HK-2 (cell line): ENCODE measurements at regions not wholly inside any gene's neighbourhood (a gene's known extent, or its start where the extent isn't known, plus 50 kb on each side); places are given as distances from the start of the nearest gene placed in this dataset.

Experiments
- DNase-seq: peaks from one replicate; pipeline ENCODE4 v3.0.0-alpha.2; 2018; ENCODE audit not compliant: unreplicated experiment

- no peak for DNase-seq
These were observed 601.8 kb downstream of the CCDC171 start for GRCh38 chr9:16154521-16155078.

- DNase-seq: no peak
These were observed 603.0 kb downstream of the CCDC171 start for GRCh38 chr9:16155878-16156277.

- DNase-seq: no peak
These were observed 604.4 kb downstream of the CCDC171 start for GRCh38 chr9:16157216-16157615.

- DNase-seq: no peak
These were observed 604.8 kb downstream of the CCDC171 start for GRCh38 chr9:16157651-16158050.

GRCh38 chr9:16158093-16158492 lies 605.2 kb downstream of the CCDC171 start:
- no peak for DNase-seq

GRCh38 chr9:16161483-16161882 lies 608.6 kb downstream of the CCDC171 start:
- DNase-seq: no peak

DNA sequence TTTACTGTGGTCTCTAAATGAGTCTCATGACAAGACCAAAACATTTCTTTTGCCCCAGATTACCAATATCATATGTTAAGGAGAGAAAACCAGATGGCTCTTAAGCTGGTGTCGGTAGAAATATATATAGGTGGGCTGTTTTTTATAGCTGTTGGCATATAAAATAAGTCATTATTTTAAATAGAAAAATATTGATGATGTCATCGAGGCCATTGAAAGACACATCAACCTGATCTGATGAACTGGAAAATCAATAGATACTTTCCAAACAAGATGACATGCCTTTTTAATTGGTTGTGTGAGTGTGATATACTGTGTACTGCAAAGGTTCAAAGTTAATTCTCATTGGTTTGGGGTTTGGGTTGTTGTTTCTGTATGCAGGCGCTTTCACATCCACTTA lies 617.3 kb downstream of the CCDC171 start:
- no peak for DNase-seq

- DNase-seq: no peak
These were observed 619.1 kb downstream of the CCDC171 start for GRCh38 chr9:16171911-16172310.

DNA sequence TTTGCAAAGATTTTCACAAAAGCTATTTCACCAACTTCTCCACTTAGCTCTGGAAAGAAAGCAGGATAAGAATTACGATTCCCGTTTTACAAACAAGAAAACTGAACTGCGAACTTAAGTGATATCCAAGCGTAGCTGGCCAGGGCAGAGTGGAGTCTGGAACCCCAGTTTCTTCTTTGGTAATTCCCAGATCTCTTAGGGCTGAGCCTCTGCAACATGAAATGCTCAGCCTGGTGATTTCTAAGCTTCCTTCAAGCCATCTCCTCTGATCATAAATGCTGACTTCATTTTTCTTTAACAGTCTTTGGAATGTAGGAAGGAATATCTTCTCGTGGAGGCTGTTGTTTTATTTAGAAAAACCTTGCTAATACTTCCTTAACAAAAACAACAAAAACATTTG lies 620.0 kb downstream of the CCDC171 start:
- no peak for DNase-seq

DNA sequence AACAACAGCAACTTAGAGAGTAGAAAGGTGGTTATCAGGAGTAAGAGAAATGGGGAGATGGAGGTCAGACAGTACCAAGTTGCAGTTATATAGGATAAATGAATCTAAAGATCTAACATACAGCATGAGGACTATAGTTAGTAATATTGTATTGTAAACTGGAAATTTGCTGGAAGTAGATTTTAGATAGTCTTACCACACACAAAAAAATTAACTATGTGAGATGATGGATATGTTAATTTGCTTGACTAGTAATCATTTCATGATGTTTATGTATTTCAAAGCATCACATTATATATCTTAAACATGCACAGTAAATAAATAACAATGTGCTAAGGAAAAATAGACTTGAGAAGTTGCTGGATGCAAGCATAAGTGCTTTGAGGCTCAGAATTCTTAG lies 622.1 kb downstream of the CCDC171 start:
- no peak for DNase-seq

GRCh38 chr9:16175461-16175860 lies 622.6 kb downstream of the CCDC171 start:
- no peak for DNase-seq

DNA sequence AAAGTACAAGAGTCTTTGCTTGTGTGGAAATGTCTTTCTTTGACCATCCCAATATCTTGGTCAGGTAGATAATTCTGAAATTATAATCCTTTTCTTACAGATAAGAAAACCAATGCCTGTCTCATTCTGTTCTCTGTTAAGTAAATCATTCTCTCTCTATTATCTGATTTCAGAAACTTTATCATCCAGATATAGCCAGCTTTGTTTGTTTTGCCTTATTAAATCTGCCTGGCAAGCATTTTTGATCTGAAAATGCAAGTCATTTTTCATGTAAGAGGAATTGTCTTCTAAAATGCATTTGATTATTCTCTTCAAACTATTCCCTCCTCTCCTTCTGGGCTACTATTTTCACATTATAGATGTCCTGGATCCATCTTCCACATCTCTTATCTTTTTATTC lies 625.5 kb downstream of the CCDC171 start:
- no peak for DNase-seq

- no peak for DNase-seq
These were observed 626.7 kb downstream of the CCDC171 start for GRCh38 chr9:16179566-16179965.

GRCh38 chr9:16180091-16180490 lies 627.2 kb downstream of the CCDC171 start:
- DNase-seq: no peak

- no peak for DNase-seq
These were observed 627.7 kb downstream of the CCDC171 start for GRCh38 chr9:16180546-16180945.

DNA sequence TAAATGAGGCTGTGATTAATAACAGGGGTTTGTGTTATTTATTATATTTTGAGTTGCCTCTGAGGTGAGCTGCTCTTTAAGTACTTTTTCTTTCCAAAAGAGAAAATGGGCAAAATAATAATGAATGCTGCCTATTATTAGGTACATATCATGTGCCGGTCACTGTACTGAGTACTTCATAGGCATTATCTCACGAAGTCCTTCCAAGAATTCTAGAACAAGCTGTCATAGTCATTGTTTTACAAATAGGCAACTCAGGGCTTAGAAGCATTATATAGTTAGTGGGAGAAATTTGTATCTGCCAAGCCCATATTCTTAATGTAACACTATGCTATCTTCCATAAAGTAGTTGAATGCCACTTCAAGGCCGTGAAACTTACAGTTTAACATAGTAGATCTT lies 628.7 kb downstream of the CCDC171 start:
- no peak for DNase-seq

- no peak for DNase-seq
These were observed 629.9 kb downstream of the CCDC171 start for GRCh38 chr9:16182784-16183183.

DNA sequence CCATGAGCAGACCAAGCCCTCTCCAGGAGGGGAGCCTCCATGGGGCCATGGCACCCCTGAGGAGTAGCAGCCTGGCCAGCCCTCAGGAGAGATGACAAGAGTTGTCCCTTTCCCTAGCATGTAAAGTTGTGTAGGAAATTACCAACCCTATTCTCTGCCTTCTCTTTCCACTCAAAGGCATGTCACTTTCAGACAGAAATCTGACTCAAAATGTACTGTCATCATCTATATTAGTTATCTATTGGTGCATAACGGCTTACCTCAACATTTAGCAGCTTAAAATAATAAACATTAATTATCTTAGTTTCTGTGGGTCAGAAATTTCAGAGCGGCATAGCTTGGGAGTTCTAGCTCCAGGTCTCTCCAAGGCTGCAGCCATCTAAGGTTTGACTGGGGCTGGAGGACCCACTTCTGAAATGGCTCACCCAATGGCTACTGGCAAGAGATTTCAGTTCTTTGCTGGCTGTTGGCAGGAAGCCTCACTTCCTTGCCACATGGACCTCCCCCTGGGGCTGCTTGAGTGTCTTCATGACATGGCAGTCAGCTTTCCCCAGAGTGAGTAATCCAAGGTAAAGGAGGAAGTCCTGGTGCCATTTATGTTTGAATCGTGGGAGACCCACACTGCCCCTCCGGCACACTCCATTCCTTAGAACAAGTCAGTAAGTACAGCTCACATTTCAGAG lies 632.3 kb downstream of the CCDC171 start:
- DNase-seq: no peak

DNA sequence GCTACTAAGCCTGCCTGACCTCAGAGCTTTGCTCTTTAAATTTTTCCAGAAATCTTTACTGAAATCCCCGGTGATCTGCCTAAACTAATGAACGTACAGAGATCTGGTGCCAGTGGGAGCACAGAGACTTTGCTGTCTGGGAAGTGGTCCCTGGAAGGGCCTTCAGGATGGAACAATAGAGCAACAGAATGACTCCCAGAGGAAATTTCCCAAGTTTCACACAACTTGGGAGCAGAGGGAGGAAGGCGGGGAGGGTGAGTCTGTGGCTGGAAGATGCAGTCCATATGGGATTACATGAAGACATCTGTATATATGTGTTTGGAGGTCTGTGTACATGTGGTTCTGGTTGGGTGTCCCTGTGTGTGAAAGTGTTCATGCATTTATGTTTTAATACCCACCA lies 638.3 kb downstream of the CCDC171 start:
- DNase-seq: no peak

DNA sequence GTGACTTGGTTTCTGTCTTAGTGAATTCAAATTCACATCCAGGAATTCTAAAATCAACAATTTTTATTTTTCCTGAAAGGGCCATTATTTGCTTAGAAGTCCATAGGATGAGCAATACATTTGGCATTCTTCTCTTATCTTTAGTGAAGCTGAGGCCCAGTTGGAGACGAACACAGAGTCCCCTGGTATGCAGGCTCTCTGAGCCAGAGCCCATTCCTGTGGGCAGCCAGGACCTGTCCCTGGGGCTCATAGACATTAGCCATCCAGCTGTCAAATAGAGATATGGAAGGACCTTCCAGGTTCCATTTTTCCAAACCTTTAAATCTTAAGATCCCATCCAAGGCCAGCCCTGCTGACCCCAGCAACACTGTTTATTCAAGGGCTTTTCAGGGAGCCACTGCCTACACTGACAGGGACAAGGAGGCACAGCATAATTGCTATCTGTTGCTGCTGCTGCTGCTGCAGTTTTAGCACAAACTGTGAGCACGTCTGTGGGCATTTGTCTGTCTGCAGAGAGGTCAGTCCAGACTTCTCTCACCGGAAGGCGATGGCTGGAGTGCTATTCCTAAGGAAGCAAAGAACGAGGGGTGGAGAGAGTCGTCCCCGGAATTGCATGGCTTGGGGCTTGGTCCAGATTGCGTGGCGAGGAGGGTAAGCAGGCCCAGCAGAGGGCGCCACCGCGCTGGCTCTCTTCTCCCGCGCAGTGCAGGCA lies 639.0 kb downstream of the CCDC171 start:
- DNase-seq: peak; percentile 78

GRCh38 chr9:16192403-16193017 lies 639.7 kb downstream of the CCDC171 start:
- DNase-seq: no peak

- DNase-seq: no peak
These were observed 640.2 kb downstream of the CCDC171 start for GRCh38 chr9:16193066-16193465.

DNA sequence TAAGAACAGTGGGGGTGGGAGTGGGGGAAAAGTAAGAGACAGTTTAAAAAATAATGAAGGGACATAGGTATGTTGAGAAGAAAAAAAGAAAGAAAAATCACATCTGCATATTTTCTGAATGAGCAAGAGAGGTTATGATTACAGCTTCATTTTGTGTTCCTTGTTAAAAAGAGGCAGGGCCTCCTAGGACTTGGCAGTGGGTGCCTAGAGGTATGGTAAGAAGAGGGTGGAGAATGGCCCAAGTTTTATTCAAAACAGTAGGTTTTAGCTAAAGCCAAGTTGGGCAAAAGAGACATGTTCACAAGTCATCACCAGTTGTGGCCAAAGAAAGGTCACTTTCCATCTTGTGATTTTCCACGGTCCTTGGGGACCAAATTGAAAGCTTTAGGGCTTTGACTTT lies 643.4 kb downstream of the CCDC171 start:
- DNase-seq: no peak
